Activated CD8-positive, alpha-beta memory T cell treated with anti-CD3 and anti-CD28 coated beads, Interleukin-2, amount 50 U/mL, for 48 hours (primary cell): ENCODE measurements at regions not wholly inside any gene's neighbourhood (a gene's known extent, or its start where the extent isn't known, plus 50 kb on each side); places are given as distances from the start of the nearest gene placed in this dataset.

Experiments
- DNase-seq: peaks from one replicate; pipeline ENCODE4 v3.0.0-alpha.2; 2020

GRCh38 chr5:173835131-173835530, 53.0 kb upstream of the CPEB4 start:
- DNase-seq: no peak

GRCh38 chr5:173835661-173836060, 52.5 kb upstream of the CPEB4 start:
- DNase-seq: no peak

- no peak for DNase-seq
Observed at GRCh38 chr5:173837654-173838053, 50.5 kb upstream of the CPEB4 start.
